AG04450 (cell line): ENCODE measurements at regions not wholly inside any gene's neighbourhood (a gene's known extent, or its start where the extent isn't known, plus 50 kb on each side); places are given as distances from the start of the nearest gene placed in this dataset.

Source experiments
- CTCF ChIA-PET: fragments of 300-600, 350-600 bp; formaldehyde crosslinking; extraction: SDS; loops from one replicate; lab custom pipeline; 2022; ENCODE audit warnings: antibody characterized with exemption, inconsistent platforms; lab: Charles Lee
- POLR2A ChIA-PET: fragments of 350-600 bp; formaldehyde crosslinking; extraction: SDS; loops from one replicate; lab custom pipeline; 2021; ENCODE audit warnings: antibody characterized with exemption, inconsistent platforms; lab: Yijun Ruan, JAX
- DNase-seq: peaks from one replicate; pipeline ENCODE4 v3.0.0-alpha.2; 2011; ENCODE audit warnings: low read depth, low spot score
- H3K27ac ChIP-seq: one replicate; pipeline ENCODE4 v1.5.1; 2012; ENCODE audit warnings: low read depth, low read length, control low read depth
- H3K27me3 ChIP-seq: one replicate; pipeline ENCODE4 v1.6.0; 2012; ENCODE audit warnings: low read length; ENCODE audit not compliant: control insufficient read depth, insufficient read depth
- H3K4me3 ChIP-seq: 2 replicates; pipeline ENCODE4 v1.5.1; 2011; ENCODE audit warnings: mild to moderate bottlenecking, low read depth, low read length, control low read depth
- H3K9me3 ChIP-seq: 2 replicates; pipeline ENCODE4 v1.5.1; 2012; ENCODE audit warnings: low read length; ENCODE audit not compliant: control insufficient read depth, insufficient read depth
- CTCF ChIP-seq: IDR thresholded peaks from 2 replicates; pipeline ENCODE4 v1.5.1; 2011; ENCODE audit warnings: low read depth, low read length, control low read depth, inconsistent platforms

- no peaks in the 10 kb centered on the region; the same call in 1 of the 2 replicates for H3K9me3 ChIP-seq
- H3K27ac ChIP-seq: no peak overlapping the region
- no peak overlapping the region for H3K4me3 ChIP-seq
- DNase-seq: no peak
- TF ChIP-seq CTCF: no peak
- ChIA-PET CTCF (no interaction called here), POLR2A (interaction anchor here (0.6 kb wide), 1 partner anchor 15 kb away, joined by 3 read pairs; no protein-coding TSS in a partner anchor)
- H3K27me3 ChIP-seq: no peaks in the 10 kb centered on the region
Measured at GRCh38 chr12:88953029-88953586, 372.8 kb upstream of the KITLG start.

GRCh38 chr12:88952562-88952942 lies 372.3 kb upstream of the KITLG start:
- TF ChIP-seq CTCF: no peak
- ChIA-PET CTCF (no interaction called here), POLR2A (no interaction called here)
- DNase-seq: no peak
- Histone ChIP-seq H3K4me3 (no peak overlapping the region), H3K27me3 (no peaks in the 10 kb centered on the region), H3K9me3 (no peaks in the 10 kb centered on the region; the same call in 1 of the 2 replicates), H3K27ac (no peak overlapping the region)

GRCh38 chr12:88951860-88952561 lies 371.7 kb upstream of the KITLG start:
- DNase-seq: no peak
- Histone ChIP-seq H3K4me3 (no peak overlapping the region), H3K27ac (no peak overlapping the region), H3K27me3 (no peaks in the 10 kb centered on the region), H3K9me3 (no peaks in the 10 kb centered on the region)
- ChIA-PET POLR2A (no interaction called here), CTCF (no interaction called here)
- TF ChIP-seq CTCF: no peak

- ChIA-PET CTCF (no interaction called here), POLR2A (no interaction called here)
- H3K27me3 ChIP-seq: no peaks in the 10 kb centered on the region
- TF ChIP-seq CTCF: no peak
- no peak overlapping the region for H3K4me3 ChIP-seq
- no peak overlapping the region for H3K27ac ChIP-seq
- DNase-seq: no peak
- no peaks in the 10 kb centered on the region for H3K9me3 ChIP-seq
Measured at GRCh38 chr12:88951177-88951576, 370.9 kb upstream of the KITLG start.

- 0 out of 2 replicates have a peak, but pooled peaks have one; percentile 10 for TF ChIP-seq CTCF
- CTCF ChIA-PET: interaction anchor here (1.2 to 1.3 kb wide), 2 partner anchors 10 to 24 kb away, joined by 3 to 4 read pairs; no protein-coding TSS in a partner anchor
- no peak for DNase-seq
- POLR2A ChIA-PET: no interaction called here
- Histone ChIP-seq H3K27me3 (no peaks in the 10 kb centered on the region), H3K9me3 (no peaks in the 10 kb centered on the region), H3K4me3 (no peak overlapping the region), H3K27ac (no peak overlapping the region)
Measured at GRCh38 chr12:88947486-88948043, 367.3 kb upstream of the KITLG start.
